Bronchial epithelial cell (primary cell): ENCODE measurements at regions not wholly inside any gene's neighbourhood (a gene's known extent, or its start where the extent isn't known, plus 50 kb on each side); places are given as distances from the start of the nearest gene placed in this dataset.

Experiments
- DNase-seq: peaks from one replicate; pipeline ENCODE4 v3.0.0-alpha.2; 2010; ENCODE audit warnings: low read depth
- FAIRE-seq: peaks from 2 replicates; lab custom pipeline; 2011; peaks lifted over from hg19 to GRCh38; lab: Jason Lieb, UNC
- H3K27me3 ChIP-seq: 2 replicates; pipeline ENCODE4 v1.5.1; 2011; ENCODE audit warnings: low read length; ENCODE audit not compliant: control insufficient read depth, insufficient read depth
- H3K36me3 ChIP-seq: 2 replicates; pipeline ENCODE4 v1.5.1; 2011; ENCODE audit warnings: low read length; ENCODE audit not compliant: control insufficient read depth, insufficient read depth
- H3K4me3 ChIP-seq: 2 replicates; pipeline ENCODE4 v1.5.1; 2011; ENCODE audit warnings: mild to moderate bottlenecking, low read depth, low read length, control low read depth
- TF ChIP-seq, protein P1 (sequence below): IDR thresholded peaks from 2 replicates; pipeline ENCODE4 v1.5.1; 2011; ENCODE audit warnings: mild to moderate bottlenecking, moderate library complexity, low read length, control low read depth, inconsistent platforms; ENCODE audit not compliant: insufficient read depth, severe bottlenecking

DNA sequence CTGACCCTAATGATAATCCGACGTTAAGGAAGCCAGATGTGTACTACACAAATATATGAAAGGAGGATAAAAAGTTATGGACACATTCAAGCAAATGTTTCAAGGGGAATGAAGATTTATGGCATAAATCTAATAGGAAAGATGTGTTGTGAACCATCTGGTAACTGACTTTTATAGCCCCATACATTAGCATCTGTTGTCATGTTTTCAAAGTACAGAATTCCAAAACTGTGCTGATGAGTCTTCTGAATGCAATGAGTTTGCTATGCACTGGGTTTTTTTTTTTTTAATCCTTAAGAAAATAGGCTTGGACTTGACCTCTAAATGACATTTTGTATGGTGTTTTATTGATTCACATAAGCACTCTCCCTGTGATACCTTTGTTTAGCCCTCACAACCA lies 158.5 kb upstream of the ESRRG start:
- Histone ChIP-seq H3K27me3 (no peaks in the 10 kb centered on the region), H3K36me3 (no peaks in the 10 kb centered on the region), H3K4me3 (no peak overlapping the region)
- no peak for FAIRE-seq
- TF ChIP-seq, protein P1, sequence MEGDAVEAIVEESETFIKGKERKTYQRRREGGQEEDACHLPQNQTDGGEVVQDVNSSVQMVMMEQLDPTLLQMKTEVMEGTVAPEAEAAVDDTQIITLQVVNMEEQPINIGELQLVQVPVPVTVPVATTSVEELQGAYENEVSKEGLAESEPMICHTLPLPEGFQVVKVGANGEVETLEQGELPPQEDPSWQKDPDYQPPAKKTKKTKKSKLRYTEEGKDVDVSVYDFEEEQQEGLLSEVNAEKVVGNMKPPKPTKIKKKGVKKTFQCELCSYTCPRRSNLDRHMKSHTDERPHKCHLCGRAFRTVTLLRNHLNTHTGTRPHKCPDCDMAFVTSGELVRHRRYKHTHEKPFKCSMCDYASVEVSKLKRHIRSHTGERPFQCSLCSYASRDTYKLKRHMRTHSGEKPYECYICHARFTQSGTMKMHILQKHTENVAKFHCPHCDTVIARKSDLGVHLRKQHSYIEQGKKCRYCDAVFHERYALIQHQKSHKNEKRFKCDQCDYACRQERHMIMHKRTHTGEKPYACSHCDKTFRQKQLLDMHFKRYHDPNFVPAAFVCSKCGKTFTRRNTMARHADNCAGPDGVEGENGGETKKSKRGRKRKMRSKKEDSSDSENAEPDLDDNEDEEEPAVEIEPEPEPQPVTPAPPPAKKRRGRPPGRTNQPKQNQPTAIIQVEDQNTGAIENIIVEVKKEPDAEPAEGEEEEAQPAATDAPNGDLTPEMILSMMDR: no peak
- no peak for DNase-seq

DNA sequence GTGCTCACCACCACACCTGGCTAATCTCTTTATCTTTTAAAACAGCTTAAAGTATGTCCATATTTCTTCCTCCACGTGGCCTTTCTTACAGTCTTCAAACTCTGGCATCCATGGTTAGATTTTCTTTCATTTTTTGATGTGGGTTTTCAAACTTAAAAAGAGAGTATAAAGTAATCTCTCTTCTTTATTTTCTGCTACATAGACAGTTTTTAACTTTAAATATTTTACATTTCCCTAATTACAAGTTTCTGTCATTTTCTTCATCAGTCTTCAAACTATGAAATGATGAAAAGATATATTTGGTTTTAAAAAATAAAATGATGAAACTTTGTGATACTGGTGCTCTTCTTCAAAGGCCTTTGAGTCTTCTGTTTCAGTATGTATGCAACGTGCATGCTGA lies 143.5 kb upstream of the ESRRG start:
- no peak for DNase-seq
- FAIRE-seq: no peak
- H3K4me3 ChIP-seq: no peak overlapping the region
- no peaks in the 10 kb centered on the region for H3K27me3 ChIP-seq
- TF ChIP-seq, protein P1: no peak
- no peaks in the 10 kb centered on the region for H3K36me3 ChIP-seq

DNA sequence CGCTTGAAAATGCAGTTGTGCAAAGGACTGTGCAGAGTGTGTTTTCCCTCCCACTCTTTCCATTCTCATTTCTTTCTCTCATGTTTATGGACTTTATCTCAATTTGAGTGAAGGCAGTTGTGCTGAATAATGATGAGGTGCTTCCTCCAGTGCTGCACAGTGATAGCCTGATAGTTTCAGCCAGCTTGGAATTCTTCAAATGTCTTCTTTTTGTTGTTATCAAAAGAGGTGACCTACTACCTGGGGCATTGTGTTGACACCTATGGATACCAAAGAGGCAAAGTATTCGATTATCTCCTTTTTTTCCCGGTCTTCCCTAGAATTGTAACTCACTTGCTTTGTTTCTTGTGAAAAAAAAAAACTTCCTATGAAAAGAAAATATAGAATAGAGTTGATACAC lies 132.6 kb upstream of the ESRRG start:
- Histone ChIP-seq H3K36me3 (no peaks in the 10 kb centered on the region), H3K4me3 (no peak overlapping the region), H3K27me3 (no peaks in the 10 kb centered on the region)
- FAIRE-seq: no peak
- TF ChIP-seq, protein P1: no peak
- DNase-seq: no peak

DNA sequence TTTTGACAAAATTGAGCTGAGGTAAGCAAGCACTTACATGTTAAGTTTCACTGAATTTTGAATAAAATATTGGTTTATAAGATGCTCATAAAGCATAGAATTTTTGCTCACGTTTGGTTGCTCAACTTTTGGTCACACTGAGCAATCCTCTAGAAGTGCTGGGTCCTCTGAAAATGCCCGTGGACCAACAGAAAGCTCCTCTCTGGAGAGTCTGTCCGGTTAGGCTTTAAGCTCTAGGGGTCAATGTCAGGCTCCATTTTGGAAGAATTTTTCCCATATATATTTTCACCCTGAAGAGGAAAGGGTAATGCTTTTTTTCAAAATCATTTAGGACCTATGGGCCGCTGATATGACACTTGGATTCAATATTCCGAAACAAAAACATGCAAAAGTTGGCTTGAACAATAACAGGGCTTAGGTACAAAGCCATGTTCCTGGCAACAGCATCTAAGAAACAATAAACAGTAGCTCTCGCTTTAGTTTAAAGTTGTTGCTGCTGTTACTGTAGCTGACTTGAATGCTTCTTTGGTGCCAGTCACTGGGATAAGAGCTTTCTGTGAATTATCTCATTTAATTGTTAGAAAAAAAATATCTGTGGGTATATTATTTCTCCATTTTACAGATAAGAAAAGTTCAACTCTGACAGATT lies 131.7 kb upstream of the ESRRG start:
- DNase-seq: no peak
- Histone ChIP-seq H3K36me3 (no peaks in the 10 kb centered on the region), H3K4me3 (no peak overlapping the region), H3K27me3 (no peaks in the 10 kb centered on the region)
- no peak for FAIRE-seq
- TF ChIP-seq, protein P1: no peak

DNA sequence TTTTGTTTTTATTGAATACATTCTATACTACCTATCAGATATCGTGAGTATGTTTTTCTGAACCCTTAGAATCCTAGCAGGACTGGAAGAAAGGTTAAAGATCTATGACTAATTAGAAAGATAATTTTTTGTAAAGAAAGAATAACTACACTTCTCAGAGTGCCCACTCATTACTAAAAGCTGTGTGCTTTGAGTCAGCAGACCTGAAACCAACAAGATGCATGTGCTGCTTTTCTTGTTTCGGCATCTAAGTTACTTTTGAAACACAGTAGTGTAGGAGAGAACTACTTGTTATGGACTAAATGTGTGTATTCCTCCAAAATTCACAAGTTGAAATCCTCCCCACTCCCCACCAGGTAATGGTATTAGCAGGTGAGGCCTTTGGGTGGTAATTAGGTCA lies 127.8 kb upstream of the ESRRG start:
- no peak for FAIRE-seq
- H3K4me3 ChIP-seq: no peak overlapping the region
- H3K27me3 ChIP-seq: no peaks in the 10 kb centered on the region
- no peak for DNase-seq
- H3K36me3 ChIP-seq: no peaks in the 10 kb centered on the region
- TF ChIP-seq, protein P1: no peak

DNA sequence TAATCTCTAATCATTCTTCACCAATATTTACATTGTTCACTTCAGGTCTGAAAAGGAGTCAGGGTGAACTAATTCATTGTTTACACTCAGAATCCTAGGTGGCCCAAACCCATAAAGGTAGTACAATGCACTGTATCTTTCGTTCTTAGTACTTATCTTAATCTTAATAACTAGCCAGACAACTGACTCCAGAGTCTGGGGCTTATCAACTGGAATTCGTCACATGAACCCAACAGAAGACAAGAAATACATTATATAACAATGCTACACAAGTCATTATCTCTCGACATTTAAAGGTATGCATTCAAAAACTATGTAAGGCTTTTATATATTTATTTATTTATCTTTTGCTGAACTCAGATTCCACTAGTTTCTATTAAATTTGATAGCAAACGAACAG lies 125.9 kb upstream of the ESRRG start:
- Histone ChIP-seq H3K4me3 (no peak overlapping the region), H3K36me3 (no peaks in the 10 kb centered on the region), H3K27me3 (no peaks in the 10 kb centered on the region)
- no peak for DNase-seq
- FAIRE-seq: no peak
- TF ChIP-seq, protein P1: no peak
